ENCODE measurements at regions not wholly inside any gene's neighbourhood (a gene's known extent, or its start where the extent isn't known, plus 50 kb on each side); places are given as distances from the start of the nearest gene placed in this dataset.

DNA sequence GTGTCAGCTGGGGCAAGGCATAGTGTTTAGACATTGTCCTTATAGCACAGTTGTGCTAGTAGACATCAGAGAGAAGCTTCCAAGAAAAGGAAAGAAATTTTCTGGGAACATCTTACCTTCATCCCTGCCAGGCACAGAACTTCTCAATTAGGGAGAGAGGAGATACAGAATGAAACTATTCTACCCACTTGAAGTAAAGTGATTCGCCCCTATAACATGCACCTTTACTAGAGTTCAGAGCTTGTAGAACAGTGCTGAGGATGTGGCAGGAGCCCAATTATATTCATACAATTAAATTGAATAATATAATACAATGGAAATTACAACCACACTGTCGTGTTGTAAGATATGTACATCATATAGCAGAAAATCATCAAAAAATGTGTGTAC, 1063.9 kb upstream of the CITED2 start:
- Mint-ChIP-seq H3K27ac (ENCODE audit: unreplicated experiment) (peak overlapping the region; percentile 89), H3K36me3 (ENCODE audit: unreplicated experiment) (peaks cover 10% of the 10 kb centered on the region), H3K4me1 (ENCODE audit: unreplicated experiment) (peaks cover 68% of the 10 kb centered on the region), H3K4me3 (ENCODE audit: unreplicated experiment) (no peak overlapping the region), H3K9me3 (ENCODE audit: unreplicated experiment) (peaks cover 15% of the 10 kb centered on the region), H3K27me3 (ENCODE audit: unreplicated experiment) (no peaks in the 10 kb centered on the region)
- DNase-seq (ENCODE audit: extremely low spot score, unreplicated experiment), result no peak
- TF ChIP-seq, protein P1, sequence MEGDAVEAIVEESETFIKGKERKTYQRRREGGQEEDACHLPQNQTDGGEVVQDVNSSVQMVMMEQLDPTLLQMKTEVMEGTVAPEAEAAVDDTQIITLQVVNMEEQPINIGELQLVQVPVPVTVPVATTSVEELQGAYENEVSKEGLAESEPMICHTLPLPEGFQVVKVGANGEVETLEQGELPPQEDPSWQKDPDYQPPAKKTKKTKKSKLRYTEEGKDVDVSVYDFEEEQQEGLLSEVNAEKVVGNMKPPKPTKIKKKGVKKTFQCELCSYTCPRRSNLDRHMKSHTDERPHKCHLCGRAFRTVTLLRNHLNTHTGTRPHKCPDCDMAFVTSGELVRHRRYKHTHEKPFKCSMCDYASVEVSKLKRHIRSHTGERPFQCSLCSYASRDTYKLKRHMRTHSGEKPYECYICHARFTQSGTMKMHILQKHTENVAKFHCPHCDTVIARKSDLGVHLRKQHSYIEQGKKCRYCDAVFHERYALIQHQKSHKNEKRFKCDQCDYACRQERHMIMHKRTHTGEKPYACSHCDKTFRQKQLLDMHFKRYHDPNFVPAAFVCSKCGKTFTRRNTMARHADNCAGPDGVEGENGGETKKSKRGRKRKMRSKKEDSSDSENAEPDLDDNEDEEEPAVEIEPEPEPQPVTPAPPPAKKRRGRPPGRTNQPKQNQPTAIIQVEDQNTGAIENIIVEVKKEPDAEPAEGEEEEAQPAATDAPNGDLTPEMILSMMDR (IDR thresholded peaks at IDR 0.05), result no peak

DNA sequence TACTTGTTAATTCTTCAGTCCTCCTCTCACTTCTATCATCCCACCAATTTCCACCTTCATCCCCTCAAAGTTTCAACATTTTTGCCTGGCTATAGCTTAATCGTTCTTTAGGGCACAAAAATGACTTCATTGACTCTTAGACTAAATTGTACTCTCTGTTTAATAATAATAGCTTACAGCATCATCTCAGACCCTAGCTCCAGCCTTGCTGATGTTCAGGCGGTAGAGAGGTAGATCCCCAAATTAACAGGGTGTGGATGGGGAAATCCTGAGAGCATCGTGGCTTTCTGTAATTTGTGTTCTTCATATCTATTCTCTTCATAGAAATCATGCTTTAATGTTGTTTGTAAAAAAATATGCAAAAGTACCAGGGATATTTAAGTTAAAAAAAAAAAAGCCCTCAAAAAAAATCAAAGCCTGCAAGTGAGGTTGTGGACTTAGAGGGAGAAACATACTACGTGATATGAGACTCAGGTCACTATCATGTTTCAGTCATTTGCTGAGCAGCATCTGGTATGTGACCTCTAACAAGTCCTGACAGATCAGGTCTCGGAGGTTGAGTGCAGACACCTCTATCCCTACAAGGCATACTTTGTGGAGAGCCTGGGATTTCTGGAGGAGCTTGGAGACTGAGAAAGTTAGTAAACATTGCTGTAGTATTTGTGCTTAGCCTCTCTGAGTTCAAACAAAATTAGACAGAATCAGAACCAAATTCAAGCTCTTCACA, 1063.3 kb upstream of the CITED2 start:
- peak overlapping the region; percentile 89 for H3K27ac Mint-ChIP-seq (ENCODE audit: unreplicated experiment)
- H3K4me3 Mint-ChIP-seq (ENCODE audit: unreplicated experiment), result no peak overlapping the region
- TF ChIP-seq, protein P1 (IDR thresholded peaks at IDR 0.05), result no peak
- DNase-seq (ENCODE audit: extremely low spot score, unreplicated experiment), result no peak
- H3K36me3 Mint-ChIP-seq (ENCODE audit: unreplicated experiment), result peaks cover 14% of the 10 kb centered on the region
- peaks cover 20% of the 10 kb centered on the region for H3K9me3 Mint-ChIP-seq (ENCODE audit: unreplicated experiment)
- no peaks in the 10 kb centered on the region for H3K27me3 Mint-ChIP-seq (ENCODE audit: unreplicated experiment)
- peaks cover 68% of the 10 kb centered on the region for H3K4me1 Mint-ChIP-seq (ENCODE audit: unreplicated experiment)

DNA sequence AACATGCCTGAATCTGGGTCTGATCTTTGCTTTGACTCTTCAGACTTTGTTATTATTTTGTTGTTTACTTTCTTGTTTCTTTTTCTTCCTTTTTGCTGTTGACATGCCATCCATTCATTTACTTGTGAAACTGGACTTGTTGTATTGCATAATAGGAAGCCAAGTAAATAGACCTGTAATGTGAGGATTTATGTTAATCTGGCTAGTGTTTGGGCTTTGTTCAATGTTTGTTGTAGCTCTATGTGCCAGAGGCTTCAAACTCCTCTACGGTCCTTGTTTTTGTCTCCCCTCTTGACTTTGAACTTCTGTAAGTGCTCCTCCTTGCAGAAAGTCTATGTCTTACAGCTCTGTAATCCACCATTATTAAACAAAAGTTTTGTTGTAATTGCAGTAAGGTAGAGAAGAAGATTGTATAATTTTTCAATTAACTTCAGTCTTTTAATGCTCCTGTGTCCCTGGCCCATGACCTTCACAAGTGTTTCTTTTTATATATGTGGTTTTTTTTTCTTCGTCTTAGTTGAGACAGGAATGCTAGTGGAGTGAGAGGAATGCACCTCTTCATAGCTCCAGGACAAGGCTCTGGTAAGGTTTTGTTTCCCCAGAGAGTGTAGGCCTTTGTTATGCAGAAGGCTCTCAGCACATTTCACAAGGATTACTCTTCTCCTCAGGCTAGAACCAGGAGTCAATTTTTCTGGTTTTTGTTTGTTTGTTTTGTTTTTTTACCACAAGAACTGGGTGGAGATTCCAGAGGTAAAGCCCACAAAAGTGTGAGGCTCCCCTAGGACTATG, 1061.8 kb upstream of the CITED2 start:
- Mint-ChIP-seq H3K4me3 (ENCODE audit: unreplicated experiment) (no peak overlapping the region), H3K4me1 (ENCODE audit: unreplicated experiment) (peaks cover 64% of the 10 kb centered on the region), H3K36me3 (ENCODE audit: unreplicated experiment) (peaks cover 14% of the 10 kb centered on the region), H3K27ac (ENCODE audit: unreplicated experiment) (peak overlapping the region; percentile 89), H3K9me3 (ENCODE audit: unreplicated experiment) (peaks cover 28% of the 10 kb centered on the region), H3K27me3 (ENCODE audit: unreplicated experiment) (no peaks in the 10 kb centered on the region)
- TF ChIP-seq, protein P1 (IDR thresholded peaks at IDR 0.05), result no peak
- no peak for DNase-seq (ENCODE audit: extremely low spot score, unreplicated experiment)

GRCh38 chr6:140434761-140435160, 1060.3 kb upstream of the CITED2 start:
- TF ChIP-seq, protein P1 (IDR thresholded peaks at IDR 0.05), result no peak
- no peak for DNase-seq (ENCODE audit: extremely low spot score, unreplicated experiment)
- H3K4me3 Mint-ChIP-seq (ENCODE audit: unreplicated experiment), result no peak overlapping the region
- H3K27me3 Mint-ChIP-seq (ENCODE audit: unreplicated experiment), result no peaks in the 10 kb centered on the region
- H3K27ac Mint-ChIP-seq (ENCODE audit: unreplicated experiment), result peak overlapping the region; percentile 58
- peaks cover 28% of the 10 kb centered on the region for H3K9me3 Mint-ChIP-seq (ENCODE audit: unreplicated experiment)
- H3K36me3 Mint-ChIP-seq (ENCODE audit: unreplicated experiment), result peaks cover 14% of the 10 kb centered on the region
- peaks cover 59% of the 10 kb centered on the region for H3K4me1 Mint-ChIP-seq (ENCODE audit: unreplicated experiment)

- no peak overlapping the region for H3K27ac Mint-ChIP-seq (ENCODE audit: unreplicated experiment)
- H3K9me3 Mint-ChIP-seq (ENCODE audit: unreplicated experiment), result peaks cover 32% of the 10 kb centered on the region
- peaks cover 50% of the 10 kb centered on the region for H3K4me1 Mint-ChIP-seq (ENCODE audit: unreplicated experiment)
- H3K4me3 Mint-ChIP-seq (ENCODE audit: unreplicated experiment), result no peak overlapping the region
- no peak for DNase-seq (ENCODE audit: extremely low spot score, unreplicated experiment)
- H3K36me3 Mint-ChIP-seq (ENCODE audit: unreplicated experiment), result peaks cover 14% of the 10 kb centered on the region
- H3K27me3 Mint-ChIP-seq (ENCODE audit: unreplicated experiment), result no peaks in the 10 kb centered on the region
- TF ChIP-seq, protein P1 (IDR thresholded peaks at IDR 0.05), result no peak
These were observed 1058.6 kb upstream of the CITED2 start for GRCh38 chr6:140433072-140433471.

Data from osteocyte (in vitro differentiated cells).